ENCODE measurements at regions not wholly inside any gene's neighbourhood (a gene's known extent, or its start where the extent isn't known, plus 50 kb on each side); places are given as distances from the start of the nearest gene placed in this dataset.
"Not testable (repeated sequence)": the region's sequence is repeated elsewhere in the genome, so short reads cannot be mapped to it uniquely, and the experiment has no call there.

DNA sequence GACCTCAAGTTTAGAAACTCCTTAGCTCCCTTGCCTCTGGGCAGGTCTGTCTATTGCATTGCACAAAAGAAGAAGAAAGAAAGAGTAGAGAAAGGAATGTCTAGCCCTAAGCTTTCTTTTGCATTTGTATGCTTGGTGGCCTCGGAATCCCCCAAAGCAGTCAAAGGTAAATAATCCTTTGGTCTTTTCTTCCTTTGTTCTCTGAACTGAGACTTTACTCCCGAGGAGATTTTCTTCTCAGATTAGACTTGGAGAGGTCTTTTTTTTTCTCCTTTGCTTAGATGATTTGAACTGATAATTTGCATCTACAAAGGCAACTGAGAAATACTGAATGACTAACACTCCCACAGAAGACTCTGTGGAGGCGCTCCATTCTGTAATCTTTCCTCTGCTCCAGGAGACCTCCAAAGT lies 93.2 kb downstream of the AKR1D1 start:
- DNase-seq, result no peak
- no peak for ATAC-seq
- intact Hi-C loops (cut with micrococcal nuclease), result no loop called here

DNA sequence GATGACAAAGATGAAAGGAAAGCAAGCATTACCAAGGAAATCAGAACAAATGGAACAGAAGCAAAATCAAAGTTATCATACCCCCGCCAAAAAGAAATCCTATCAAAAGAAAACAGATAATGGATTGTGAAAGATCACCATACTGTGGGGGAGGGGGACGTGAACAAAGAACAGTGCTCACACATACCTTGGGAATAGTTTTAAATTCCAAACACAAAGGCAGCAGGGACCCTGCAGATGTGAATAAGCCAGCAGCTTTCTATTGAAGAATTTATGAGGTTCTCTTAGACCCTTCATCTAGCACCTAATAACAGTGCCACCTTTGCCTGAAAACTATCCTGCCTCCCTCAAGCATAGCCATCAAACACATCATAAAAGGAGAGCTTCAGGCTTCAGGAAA lies 94.0 kb downstream of the AKR1D1 start:
- no peak for ATAC-seq
- intact Hi-C loops (cut with micrococcal nuclease), result no loop called here
- no peak for DNase-seq

DNA sequence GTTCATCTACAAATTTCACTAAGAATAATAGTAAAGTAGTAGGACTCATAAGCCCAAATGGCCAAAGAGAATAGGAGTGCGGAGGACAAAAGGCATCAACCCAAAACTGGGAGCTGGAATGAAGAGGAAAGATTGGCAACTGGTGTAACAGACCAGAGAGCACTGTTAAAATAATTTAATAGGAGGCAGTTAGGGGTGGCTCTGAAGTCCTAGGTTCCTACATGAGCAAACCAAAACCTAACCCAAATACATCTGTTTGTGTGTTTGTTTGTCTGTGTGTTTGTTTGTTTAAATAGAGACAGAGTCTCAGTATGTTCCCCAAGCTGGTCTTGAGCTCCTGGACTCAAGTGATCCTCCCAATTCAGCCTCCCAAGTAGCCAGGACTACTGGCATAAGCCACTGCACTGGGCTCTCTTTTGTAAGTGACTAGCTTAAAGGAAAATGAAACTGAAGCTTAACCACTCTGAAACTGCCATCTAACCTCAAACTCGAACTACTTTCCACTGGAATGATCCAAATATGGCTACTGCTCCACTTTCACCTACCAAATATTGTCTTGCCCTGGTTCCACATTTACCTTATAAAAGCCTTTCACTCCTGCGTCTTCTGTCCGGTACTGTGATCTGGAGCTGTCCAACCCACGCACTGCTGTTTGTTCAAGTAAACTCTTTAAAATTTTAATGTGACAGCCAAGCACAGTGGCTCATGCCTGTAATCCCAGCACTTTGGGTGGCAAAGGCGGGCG lies 94.9 kb downstream of the AKR1D1 start:
- no peak for ATAC-seq
- DNase-seq, result no peak
- intact Hi-C loops (cut with micrococcal nuclease), result no loop called here

DNA sequence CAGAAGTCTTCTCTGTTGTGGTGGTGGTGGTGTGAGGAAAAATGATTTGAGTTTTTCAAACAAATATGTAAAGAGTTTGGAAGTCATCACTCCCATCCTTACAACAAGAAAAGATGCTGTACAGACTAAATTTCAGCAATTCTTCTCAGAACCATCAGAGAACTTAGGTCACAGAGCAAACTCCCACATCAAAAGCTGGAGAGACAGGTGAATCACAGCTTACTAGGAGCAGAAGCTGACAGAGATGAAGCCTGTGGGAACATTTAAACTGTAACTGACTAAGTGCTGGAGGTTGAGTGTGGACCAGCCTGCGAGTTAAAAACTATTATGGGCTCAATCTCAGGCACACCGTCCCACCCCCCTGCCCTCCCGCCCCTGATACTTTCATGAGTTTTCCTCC lies 97.3 kb downstream of the AKR1D1 start:
- DNase-seq (no peak), ATAC-seq (no peak)
- intact Hi-C loops (cut with micrococcal nuclease), result no loop called here

DNA sequence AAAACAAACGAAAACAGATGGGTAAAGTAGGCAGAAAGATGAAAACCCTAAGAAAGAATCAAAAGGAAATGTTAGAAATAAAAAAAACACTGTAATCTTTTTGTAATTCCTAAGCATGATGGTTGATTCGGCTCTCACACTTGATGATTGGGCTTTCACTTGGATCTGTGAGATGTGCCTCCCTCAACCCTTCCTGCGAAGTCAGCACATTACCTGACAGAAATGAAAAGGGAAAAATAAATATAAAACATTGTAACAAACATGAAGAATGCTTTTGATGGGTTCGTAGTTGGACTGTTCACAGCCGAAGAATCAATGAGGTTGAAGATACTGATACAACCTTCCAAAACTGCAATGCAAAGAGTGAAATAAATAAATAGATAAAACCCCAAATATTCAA lies 99.8 kb downstream of the AKR1D1 start:
- intact Hi-C loops (cut with micrococcal nuclease), result no loop called here
- DNase-seq (no peak), ATAC-seq (no peak)

DNA sequence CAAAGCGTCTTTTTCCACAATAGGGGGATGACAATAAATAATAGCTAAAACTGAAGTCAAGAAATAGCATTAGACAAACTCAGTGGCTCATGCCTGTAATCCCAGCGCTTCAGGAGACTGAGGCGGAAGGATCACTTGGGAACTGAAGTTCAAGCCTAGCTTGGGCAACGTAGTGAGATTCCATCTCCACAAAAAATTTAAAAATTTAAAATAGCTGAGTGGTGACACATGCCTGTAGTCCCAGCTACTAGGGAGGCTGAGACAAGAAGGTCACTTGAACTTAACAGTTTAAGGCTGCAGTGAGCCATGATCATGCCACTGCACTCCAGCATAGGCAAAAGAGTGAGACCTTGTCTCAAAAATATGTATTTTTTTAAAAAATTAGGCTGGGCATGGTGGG lies 107.9 kb downstream of the AKR1D1 start:
- DNase-seq, result no peak
- no peak for ATAC-seq
- intact Hi-C loops (cut with micrococcal nuclease), result no loop called here

DNA sequence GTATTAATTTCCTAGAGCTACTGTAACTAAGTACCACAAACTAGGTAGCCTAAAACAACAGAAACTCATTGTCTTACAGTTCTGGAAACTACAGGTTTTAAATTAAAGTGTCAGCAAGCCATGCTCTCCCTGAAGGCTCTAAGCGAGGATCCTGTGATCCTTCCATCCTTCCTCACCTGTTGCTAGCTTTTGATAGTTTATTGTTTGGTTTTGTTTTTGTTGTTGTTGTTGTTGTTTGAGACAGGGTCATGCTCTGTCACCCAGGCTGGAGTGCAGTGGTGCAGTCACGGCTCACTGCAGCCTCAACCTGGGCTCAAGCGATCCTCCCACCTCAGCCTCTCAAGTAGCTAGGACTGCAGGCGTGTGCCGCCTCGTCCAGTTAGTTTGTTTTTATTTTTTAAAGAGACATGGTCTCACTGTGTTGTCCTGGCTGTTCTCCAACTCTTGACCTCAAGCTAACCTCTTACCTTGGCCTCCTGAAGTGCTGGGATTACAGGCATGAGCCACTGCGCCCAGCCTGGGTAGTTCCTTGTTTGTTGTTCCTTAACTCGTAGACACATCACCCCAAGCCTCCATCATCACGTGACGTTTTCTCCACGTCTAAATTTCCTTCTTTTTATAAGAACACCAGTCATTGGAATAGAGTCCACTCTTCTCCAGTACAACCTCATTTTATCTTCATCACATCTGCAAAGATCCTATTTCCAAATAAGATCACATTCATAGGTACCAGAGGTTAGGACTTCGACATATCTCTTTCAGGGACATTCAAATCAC lies 109.1 kb downstream of the AKR1D1 start:
- ATAC-seq (no peak), DNase-seq (no peak)
- intact Hi-C loops (cut with micrococcal nuclease), result no loop called here

DNA sequence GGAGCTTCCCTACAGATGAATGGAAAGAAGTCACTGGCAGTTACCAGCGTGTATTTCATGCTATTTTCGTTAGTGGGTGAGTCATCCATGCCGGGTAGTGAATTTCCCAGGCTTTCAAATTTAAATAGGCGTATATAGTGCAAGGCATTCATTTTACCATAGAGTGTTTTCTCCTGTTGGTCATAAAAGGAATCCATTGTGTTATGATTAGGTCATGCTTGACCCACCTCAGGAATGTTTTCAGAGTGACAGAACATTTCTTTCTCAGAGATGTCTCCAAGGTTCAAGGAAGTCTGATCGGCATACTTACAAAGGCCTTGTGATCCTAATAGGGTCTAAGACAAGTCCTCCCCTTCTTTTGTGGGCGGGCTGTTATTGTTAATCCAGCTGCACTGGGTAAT lies 110.7 kb downstream of the AKR1D1 start:
- ATAC-seq (no peak), DNase-seq (no peak)
- intact Hi-C loops (cut with micrococcal nuclease), result no loop called here

DNA sequence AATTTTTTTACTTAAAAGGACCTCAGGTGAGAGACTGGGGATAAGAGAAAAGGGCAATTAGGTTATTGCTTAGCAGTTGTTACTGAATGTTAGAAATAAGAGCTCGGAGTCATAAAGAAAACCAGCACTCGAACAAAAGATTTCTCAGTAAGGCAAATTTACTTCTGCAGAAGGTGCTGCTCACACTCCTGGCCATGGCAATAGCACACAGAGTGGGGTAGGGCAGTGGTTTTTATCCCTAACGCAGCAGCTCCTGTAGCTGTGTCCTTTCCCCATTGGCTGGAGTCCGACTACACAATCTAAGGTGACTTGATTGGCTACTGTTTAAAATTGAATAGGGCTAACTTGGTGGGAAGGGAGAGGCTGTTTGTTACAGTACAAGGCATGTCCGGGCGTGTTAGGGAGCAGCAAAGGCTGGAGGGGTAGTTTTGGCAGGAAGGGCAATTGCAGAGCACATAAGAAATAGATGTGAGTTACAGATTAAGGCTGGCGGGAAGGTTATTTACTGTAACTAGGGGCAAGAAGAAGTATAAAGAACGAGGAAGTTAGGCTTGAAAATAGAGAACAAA lies 112.1 kb downstream of the AKR1D1 start:
- DNase-seq, result no peak
- intact Hi-C loops (cut with micrococcal nuclease), result no loop called here
- no peak for ATAC-seq

DNA sequence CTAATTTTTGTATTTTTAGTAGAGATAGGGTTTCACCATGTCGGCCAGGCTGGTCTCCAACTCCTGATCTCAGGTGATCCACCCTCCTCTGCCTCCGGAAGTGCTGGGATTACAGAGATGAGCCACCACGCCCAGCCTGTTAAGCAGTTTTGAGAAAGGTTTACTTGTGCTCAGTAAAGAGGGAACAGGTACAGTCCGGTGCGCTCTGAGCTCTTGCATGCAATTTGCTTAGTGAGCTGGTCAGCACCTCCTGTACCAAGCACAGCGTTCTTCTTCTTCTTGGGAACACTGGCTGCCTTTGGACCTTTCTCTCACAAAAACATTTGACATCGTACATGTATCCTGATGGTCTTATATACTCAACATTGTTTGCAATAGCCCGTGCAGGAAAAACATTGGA lies 118.3 kb downstream of the AKR1D1 start:
- no peak for DNase-seq
- ATAC-seq, result no peak
- intact Hi-C loops (cut with micrococcal nuclease), result no loop called here

DNA sequence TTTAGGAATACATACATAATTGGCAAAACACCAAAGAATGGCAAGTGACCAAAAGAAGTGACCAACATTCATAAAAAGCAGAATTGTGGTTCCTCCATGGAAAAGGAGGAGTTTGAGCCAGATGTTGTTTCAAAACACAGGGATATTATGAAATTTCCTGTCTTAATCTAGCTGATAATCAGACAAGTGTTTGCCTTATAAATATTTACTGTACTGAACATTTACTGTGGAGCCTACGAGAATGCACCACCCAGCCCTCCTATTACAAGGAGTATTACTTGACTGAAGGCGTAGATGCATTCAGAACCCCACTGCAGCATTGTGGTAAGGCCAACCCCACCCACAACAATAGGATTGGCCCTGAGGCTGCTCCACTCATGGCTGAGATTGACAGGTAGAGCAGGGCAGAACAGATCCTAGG lies 118.9 kb downstream of the AKR1D1 start:
- intact Hi-C loops (cut with micrococcal nuclease), result no loop called here
- DNase-seq (no peak), ATAC-seq (no peak)

DNA sequence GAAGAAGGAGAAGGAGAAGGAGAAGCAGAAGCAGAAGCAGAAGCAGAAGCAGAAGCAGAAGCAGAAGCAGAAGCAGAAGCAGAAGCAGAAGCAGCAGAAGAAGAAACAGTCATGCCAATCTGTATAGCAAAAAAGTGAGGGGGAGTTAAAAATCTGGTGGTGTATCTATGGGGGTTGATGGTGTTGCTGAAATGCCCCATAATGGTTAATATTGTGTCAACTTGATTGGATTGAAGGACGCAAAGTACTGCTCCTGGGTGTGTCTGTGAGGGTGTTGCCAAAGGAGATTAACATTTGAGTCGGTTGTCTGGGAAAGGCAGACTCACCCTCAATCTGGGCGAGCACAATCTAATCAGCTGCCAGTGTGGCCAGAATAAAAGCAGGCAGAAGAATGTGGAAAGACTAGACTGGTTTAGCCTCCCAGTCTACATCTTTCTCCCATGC lies 120.3 kb downstream of the AKR1D1 start:
- intact Hi-C loops (cut with micrococcal nuclease); DNase-seq; ATAC-seq: not testable (repeated sequence)

DNA sequence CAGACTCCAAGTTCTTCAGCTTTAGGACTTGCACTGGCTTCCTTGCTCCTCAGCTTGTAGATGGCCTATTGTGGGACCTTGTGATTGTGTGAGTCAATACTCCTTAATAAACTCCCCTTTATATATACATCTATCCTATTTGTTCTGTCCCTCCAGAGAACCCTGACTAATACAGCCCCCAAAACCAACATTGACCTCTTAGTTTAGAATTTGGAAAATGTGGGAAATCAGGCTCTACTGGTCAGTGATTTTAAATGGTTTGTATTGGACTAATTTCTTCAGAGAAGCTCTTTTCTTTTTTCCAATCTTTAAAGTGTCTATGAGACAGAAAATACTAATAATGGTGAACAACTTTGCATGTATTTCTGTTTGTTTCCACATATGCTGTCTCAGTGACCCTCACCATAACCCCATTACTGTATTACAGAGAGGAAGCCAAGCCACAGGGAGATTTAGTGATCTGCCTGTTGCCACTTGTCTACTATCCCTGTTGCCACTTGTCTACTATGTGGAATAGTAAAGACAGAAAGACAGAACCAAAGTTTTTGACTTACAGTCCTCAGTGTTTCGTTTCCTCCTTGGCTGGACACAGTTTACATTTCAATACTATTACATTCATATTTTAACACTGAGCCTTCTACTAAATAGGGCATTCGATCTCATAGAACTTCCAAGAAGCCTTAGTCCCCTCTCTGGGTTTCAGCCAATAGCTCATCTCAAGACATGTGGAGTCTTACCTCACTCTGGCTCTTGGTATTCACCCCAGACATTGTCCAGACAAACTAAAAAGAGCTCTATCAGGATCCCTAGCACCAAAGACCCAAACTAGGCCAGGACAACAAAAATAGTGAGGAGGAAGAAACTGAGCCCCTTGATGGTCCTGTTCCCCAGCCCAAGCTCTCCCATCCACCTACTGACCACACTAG lies 121.0 kb downstream of the AKR1D1 start:
- DNase-seq (no peak), ATAC-seq (no peak)
- intact Hi-C loops (cut with micrococcal nuclease), result no loop called here

DNA sequence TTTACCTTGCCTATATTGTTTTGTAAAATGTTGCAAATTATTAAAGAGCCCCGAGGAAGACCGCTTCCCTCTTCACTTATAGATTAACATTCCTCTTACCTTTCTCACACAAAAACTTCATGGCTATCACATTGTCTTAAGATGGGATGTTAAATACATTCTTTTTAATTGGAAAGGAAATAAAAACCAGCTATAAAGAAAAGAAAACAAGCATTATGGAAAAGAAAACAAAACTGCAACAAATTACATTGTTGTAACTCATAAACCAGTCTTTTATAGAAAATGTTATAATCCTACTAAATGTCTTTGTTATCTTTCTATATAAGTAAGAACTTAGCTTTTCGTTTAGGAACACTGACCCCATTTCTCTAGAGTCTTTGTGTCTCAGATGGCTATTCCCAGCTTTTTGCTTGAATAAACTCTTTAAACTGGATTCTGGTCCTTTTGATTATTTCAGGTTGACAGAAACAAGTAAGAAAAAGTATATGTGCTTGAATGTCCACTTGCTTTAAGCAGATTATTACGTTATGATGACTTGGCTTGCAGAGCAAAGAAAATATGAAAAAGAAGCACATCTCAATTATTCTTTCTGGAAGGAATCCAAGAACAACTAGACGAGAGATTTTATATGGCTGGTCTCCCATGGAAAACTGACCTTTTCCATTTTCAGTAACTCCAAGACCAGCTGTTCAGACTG lies 128.2 kb downstream of the AKR1D1 start:
- DNase-seq, result no peak
- no peak for ATAC-seq
- intact Hi-C loops (cut with micrococcal nuclease), result no loop called here

DNA sequence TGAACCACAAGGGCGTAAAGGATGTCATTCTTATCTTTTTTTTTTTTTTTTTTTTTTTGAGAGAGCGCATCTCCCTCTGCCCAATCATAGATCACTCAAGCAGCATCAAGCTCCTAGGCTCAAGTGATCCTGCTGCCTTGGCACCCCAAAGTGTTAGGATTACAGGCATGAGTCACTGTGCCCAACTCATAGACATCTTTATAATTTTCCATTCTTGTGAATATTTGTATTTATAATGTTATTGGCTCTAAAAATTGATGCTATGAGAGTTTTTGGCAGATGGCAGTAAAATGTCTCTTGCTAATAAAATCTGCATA lies 128.7 kb downstream of the AKR1D1 start:
- ATAC-seq, result no peak
- intact Hi-C loops (cut with micrococcal nuclease), result no loop called here
- DNase-seq, result no peak

DNA sequence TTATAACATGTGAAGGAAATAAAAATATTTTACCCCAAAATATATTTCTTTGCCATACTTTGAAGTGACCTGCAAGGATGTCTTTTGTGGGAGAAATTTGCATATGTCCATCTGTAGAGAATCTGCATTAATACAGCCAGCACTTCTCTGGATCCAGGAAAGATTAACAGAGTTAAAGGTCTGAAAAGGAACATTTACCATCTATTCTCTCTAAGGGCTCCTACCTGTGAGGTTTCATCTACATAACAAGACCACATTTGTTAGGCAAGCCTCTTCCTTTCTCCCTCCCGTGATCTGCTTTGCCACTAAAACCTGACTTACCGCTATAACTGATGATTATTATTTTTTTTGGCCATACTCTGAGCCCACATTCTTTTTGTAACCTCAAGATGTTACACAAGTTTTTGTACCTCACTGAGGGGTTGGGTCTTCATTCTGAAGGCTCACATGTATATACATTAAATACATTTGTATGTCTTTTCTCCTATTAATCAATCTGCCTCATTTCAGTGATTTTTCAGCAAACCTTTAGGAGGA lies 129.4 kb downstream of the AKR1D1 start:
- no peak for DNase-seq
- intact Hi-C loops (cut with micrococcal nuclease), result no loop called here
- ATAC-seq, result no peak

DNA sequence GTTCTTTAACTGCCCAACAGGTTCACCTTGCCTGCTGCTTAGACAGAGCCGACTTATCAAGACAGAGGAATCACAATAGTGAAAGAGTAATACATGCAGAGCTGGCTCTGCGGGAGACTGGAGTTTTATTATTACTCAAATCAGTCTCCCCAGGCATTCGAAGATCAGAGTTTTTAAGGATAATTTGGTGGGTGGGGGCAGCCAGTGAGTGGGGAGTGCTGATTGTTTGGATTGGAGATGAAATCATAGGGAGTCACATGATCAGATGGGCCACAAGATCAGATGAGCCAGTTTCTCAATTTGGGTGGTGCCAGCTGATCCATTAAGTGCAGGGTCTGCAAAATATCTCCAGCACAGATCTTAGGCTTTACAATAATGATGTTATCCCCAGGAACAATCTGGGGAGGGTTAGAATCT lies 131.3 kb downstream of the AKR1D1 start:
- DNase-seq (no peak), ATAC-seq (no peak)
- intact Hi-C loops (cut with micrococcal nuclease), result no loop called here

DNA sequence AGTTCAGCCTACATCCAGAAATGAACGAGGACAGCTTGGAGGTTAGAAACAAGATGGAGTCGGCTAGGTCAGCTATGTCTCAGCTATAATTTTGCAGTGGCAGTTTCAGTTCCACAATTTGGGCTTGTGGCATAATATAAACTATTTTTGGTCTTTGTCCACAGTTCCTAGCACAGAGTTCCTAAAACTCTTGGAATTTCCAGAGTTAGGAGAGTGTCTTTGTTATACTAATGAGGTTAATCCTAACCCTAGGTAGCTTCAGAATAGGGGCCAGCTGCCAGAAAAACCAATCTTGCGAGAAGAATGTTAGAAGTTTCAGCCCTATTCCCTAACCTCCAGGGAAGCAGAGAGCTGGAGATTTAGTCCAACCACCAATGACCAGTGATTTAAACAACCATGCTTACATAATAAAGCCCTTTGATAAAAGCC lies 131.9 kb downstream of the AKR1D1 start:
- DNase-seq (no peak), ATAC-seq (no peak)
- intact Hi-C loops (cut with micrococcal nuclease), result no loop called here

DNA sequence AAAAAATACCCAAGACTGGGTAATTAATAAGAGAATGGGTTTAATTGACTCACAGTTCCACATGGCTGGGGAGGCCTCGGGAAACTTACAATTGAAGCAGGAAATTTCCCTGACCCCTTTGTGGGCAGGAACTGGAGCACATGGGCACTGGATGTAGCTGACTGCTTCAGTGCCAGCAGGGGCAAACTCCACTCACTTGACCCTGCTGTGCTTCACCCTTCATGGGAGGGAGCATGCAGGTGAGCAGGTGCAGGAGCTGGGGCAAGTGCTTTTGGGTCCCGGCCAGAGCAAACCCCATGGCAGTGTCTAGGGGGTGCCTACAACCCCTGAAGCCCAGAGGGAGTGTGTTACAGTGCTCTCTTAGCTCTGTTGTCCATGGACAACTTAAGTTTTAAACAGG lies 132.6 kb downstream of the AKR1D1 start:
- intact Hi-C loops (cut with micrococcal nuclease), result no loop called here

More for the DNA sequence above, 132.6 kb downstream of the AKR1D1 start:
- DNase-seq, result no peak
- ATAC-seq, result no peak
